SKM-1 treated with dmso at 0.1 percent for 144 hours (cell line): ENCODE measurements at regions not wholly inside any gene's neighbourhood (a gene's known extent, or its start where the extent isn't known, plus 50 kb on each side); places are given as distances from the start of the nearest gene placed in this dataset.

Experiments used
- DNase-seq: peaks from one replicate; lab custom pipeline; 2025; ENCODE audit not compliant: unreplicated experiment; lab: John Stamatoyannopoulos, UW

- DNase-seq = peak; percentile 12
Measured at GRCh38 chr6:10465629-10466499, 51.0 kb upstream of the TFAP2A start.
